ENCODE measurements at regions not wholly inside any gene's neighbourhood (a gene's known extent, or its start where the extent isn't known, plus 50 kb on each side); places are given as distances from the start of the nearest gene placed in this dataset.

- TF ChIP-seq CTCF (IDR thresholded peaks at IDR 0.05), result no peak
- TF ChIP-seq POLR2A (IDR thresholded peaks at IDR 0.05), result no peak
Observed at GRCh38 chr7:94313926-94314325, 80.8 kb upstream of the COL1A2 start.

Measured in breast epithelium (tissue), 3 donors.